HUES6 (cell line): ENCODE measurements at regions not wholly inside any gene's neighbourhood (a gene's known extent, or its start where the extent isn't known, plus 50 kb on each side); places are given as distances from the start of the nearest gene placed in this dataset.

ENCODE experiments used
- H3K27ac ChIP-seq: 2 replicates; pipeline ENCODE4 v1.7.0; 2013; ENCODE audit warnings: low read depth, mild to moderate bottlenecking, low read length, inconsistent platforms
- H3K27me3 ChIP-seq: 2 replicates; pipeline ENCODE4 v1.6.1; 2013; ENCODE audit warnings: low read length; ENCODE audit not compliant: control insufficient read depth, insufficient read depth
- H3K36me3 ChIP-seq: 2 replicates; pipeline ENCODE4 v1.6.1; 2013; ENCODE audit warnings: low read length; ENCODE audit not compliant: control insufficient read depth, insufficient read depth
- H3K4me1 ChIP-seq: 2 replicates; pipeline ENCODE4 v1.6.1; 2013; ENCODE audit warnings: low read length; ENCODE audit not compliant: control insufficient read depth, insufficient read depth
- H3K4me3 ChIP-seq: 2 replicates; pipeline ENCODE4 v1.5.1; 2013; ENCODE audit warnings: low read depth, low read length
- H3K9ac ChIP-seq: one replicate; pipeline ENCODE4 v1.6.1; 2013; ENCODE audit warnings: mild to moderate bottlenecking, low read length
- H3K9me3 ChIP-seq: 2 replicates; pipeline ENCODE4 v1.6.1; 2013; ENCODE audit warnings: low read depth, low read length; ENCODE audit not compliant: control insufficient read depth, insufficient read depth

DNA sequence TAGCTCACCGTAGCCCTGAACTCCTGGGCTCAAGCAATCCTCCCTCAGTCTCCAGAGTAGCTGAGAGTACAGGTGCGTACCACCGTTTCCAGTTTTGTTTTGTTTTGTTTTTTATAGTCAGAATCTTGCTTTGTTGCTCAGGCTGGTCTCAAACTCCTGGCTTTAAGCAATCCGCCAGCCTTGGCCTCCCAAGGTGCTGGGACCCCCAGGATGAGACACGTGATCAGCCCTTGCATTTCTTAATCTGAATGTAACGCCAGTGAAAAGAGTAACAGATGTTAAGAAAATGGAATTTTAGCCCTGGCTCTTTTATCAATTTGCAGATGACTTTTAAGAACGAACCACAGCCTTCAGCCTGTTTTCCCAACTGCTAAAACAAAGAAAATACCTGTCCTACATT lies 451.3 kb downstream of the SHQ1 start:
- H3K36me3 ChIP-seq: no peaks in the 10 kb centered on the region
- H3K27me3 ChIP-seq: no peaks in the 10 kb centered on the region
- no peak overlapping the region for H3K27ac ChIP-seq
- H3K9me3 ChIP-seq: no peaks in the 10 kb centered on the region
- H3K9ac ChIP-seq: no peak overlapping the region
- peaks cover 32% of the 10 kb centered on the region for H3K4me1 ChIP-seq
- no peak overlapping the region for H3K4me3 ChIP-seq

DNA sequence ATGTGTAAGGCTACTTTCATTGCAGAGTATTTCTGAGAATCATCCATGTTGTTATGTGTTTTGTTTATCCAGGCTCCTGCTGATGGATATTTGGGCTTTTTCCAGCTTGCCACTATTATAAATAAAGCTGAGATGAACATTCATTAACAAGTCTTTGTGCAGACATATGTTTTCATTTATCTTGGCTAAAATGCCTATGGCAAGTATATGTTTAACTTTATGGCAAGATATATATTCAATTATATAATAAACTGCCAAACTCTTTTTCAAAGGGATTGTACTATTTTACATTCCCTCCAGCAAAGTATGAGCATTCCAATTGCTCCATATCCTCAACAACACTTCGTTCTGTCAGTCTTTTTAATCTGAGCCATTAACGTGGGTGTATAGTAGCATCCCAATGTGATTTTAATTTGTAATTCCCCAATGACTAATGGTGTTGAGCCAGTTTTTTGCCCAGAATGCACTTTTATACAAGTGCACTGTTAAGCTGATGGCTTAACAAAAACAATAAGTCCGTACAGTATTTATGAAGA lies 452.4 kb downstream of the SHQ1 start:
- Histone ChIP-seq H3K27me3 (no peaks in the 10 kb centered on the region), H3K4me1 (peaks cover 37% of the 10 kb centered on the region), H3K36me3 (no peaks in the 10 kb centered on the region), H3K9ac (no peak overlapping the region), H3K4me3 (no peak overlapping the region), H3K27ac (no peak overlapping the region), H3K9me3 (no peaks in the 10 kb centered on the region)

DNA sequence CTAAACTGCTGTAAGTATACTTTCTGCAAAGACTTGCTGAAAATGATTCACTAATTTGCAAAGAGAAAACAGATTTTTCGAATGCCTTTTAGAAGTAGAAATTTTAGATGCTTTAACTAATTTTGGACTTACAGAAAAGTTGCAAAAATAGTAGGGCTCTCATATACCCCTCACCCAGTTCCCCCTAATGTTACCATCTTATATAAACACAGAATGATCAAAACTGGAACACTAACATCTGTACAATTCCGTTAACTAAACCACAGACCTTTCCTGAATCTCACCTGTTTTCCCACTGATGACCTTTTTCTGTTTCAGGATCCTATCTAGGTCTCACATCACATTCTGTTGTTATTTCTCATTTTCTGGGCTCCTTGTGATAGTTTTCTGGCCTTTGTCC lies 454.8 kb downstream of the SHQ1 start:
- H3K27me3 ChIP-seq: no peaks in the 10 kb centered on the region
- peaks cover 46% of the 10 kb centered on the region for H3K4me1 ChIP-seq
- no peak overlapping the region for H3K4me3 ChIP-seq
- H3K36me3 ChIP-seq: no peaks in the 10 kb centered on the region
- H3K9me3 ChIP-seq: no peaks in the 10 kb centered on the region
- H3K27ac ChIP-seq: no peak overlapping the region
- no peak overlapping the region for H3K9ac ChIP-seq

DNA sequence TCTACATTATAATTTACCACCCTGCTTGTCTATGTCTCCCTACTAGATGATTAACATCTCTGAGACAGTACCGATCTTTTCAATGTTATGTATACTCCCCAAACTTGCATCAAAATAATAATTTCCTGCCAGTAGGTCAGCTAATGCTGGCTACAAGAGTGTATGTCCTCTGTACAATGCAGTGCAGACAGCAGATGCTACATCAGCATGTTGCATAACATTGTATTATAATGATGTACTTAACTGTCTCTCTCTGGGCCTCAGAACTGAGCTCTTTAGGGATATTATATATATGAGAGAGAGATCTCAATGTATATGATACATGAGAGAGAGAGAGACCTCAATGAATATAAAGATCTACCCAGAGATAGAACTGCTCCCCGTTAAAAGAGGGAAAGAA lies 456.6 kb downstream of the SHQ1 start:
- Histone ChIP-seq H3K36me3 (no peaks in the 10 kb centered on the region), H3K9me3 (no peaks in the 10 kb centered on the region), H3K27ac (no peak overlapping the region), H3K27me3 (no peaks in the 10 kb centered on the region), H3K4me3 (no peak overlapping the region), H3K9ac (no peak overlapping the region), H3K4me1 (peaks cover 64% of the 10 kb centered on the region)

DNA sequence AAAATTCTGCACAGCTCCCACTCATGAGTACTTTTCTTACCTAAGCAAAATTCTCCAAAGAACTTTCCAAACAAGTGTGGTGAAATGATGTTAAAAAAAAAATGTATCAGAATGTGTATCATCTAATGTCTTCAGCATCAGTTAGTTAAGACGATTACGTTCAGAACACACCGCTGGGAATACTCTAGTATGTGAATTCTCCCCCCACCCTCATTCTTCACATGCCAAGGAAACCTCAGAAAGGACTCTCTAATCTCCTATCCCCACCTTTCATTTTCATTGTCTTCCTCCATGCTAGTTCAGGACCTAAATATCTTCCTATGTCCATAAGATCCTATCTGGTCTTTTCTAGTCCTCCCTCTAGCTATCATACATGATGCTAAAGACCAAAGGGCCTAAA lies 457.4 kb downstream of the SHQ1 start:
- H3K36me3 ChIP-seq: no peaks in the 10 kb centered on the region
- no peak overlapping the region for H3K9ac ChIP-seq
- peaks cover 72% of the 10 kb centered on the region for H3K4me1 ChIP-seq
- no peak overlapping the region for H3K27ac ChIP-seq
- no peaks in the 10 kb centered on the region for H3K9me3 ChIP-seq
- no peak overlapping the region for H3K4me3 ChIP-seq
- no peaks in the 10 kb centered on the region for H3K27me3 ChIP-seq

DNA sequence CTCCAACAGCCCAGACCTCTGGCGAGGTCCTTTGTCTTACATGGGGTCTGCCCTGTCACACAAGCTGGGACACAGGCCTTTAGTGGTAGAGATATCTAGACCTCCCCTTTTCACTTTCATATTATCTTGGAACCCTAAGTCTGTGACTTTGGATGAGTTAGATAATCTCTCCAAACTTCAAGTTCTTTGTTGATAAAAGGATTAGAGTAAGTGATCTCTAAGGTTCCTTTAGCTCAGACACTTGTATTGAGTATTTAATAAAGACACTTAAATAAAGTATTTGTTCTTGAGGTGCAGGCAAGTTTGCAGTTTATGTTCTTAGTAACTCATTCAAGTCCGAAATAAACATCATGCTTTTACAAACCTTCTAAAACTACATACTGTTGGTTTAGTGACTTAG lies 459.6 kb downstream of the SHQ1 start:
- no peak overlapping the region for H3K4me3 ChIP-seq
- H3K36me3 ChIP-seq: no peaks in the 10 kb centered on the region
- H3K4me1 ChIP-seq: peaks cover 90% of the 10 kb centered on the region
- no peaks in the 10 kb centered on the region for H3K27me3 ChIP-seq
- H3K9ac ChIP-seq: no peak overlapping the region
- H3K9me3 ChIP-seq: no peaks in the 10 kb centered on the region
- H3K27ac ChIP-seq: no peak overlapping the region

DNA sequence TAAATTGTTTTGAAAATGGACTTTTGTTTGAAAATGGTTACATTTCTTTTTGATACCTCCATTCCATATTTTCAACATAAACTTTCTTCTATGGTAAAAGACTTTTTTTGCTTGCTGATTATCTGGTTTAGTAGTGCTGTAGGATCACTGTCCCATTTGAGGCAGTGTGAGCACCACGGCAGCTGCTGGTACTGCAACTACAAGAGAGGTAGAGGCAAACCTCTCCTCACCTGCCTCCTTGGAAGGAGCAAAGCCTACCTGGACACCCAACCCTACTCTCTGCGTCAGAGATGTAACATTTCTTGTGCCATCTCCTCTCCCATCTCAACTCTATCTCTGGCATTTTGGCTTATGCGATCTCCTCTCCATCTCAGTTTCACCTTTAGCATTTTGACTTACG lies 460.1 kb downstream of the SHQ1 start:
- H3K4me1 ChIP-seq: peaks cover 92% of the 10 kb centered on the region
- H3K36me3 ChIP-seq: no peaks in the 10 kb centered on the region
- no peaks in the 10 kb centered on the region for H3K27me3 ChIP-seq
- no peak overlapping the region for H3K27ac ChIP-seq
- no peak overlapping the region for H3K9ac ChIP-seq
- no peak overlapping the region for H3K4me3 ChIP-seq
- no peaks in the 10 kb centered on the region for H3K9me3 ChIP-seq

DNA sequence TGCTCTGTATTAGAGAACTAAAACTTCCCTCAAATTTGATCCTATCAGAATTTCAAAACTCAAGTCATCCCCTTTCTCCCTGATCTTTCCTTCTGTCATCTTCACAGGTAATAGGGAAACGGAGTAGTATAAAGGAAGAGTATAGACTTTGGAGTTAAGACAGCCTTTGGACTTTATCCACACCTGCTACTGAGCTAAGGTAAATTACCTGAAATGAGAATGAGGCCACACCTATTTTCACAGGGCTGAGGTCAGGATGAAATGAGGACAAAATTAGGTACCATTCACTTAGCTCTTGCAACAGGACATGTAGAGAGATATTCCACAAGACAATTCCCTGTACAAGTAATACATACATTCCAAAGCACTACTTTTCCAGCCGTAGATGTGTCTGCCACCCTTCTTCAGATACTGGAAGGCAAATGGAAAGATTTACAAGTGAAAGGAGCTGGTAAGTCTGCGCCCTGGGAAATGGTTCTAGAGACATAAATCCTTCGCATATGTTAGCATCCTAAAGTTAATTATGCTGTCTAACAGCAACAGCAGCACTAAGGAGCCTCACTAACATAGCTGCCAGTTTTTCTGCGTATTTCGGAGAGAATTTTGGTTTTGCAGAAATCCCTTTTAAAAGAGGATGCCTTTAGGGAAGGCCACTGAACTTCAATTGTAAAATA lies 461.8 kb downstream of the SHQ1 start:
- Histone ChIP-seq H3K4me1 (peaks cover 92% of the 10 kb centered on the region), H3K27ac (no peak overlapping the region), H3K4me3 (no peak overlapping the region), H3K27me3 (no peaks in the 10 kb centered on the region), H3K36me3 (no peaks in the 10 kb centered on the region), H3K9me3 (no peaks in the 10 kb centered on the region), H3K9ac (no peak overlapping the region)

DNA sequence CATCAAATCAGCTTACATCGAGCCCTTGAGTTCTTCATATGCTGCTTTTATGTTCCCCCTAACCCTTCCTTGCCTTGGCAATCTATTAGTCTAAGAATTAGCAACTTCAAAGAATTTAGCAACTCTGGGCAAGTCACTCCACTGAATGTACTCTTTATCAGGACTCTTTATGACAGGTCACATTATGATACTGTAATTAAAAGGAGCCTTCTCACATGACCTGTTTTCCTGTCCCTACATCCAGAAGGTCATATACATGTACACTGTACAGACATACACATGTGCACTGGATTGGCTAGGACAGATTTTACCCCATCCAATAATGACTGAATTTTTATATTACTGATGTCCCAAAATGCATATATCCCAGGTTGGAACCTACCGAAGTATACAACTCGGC lies 463.1 kb downstream of the SHQ1 start:
- H3K27ac ChIP-seq: no peak overlapping the region
- no peaks in the 10 kb centered on the region for H3K36me3 ChIP-seq
- H3K27me3 ChIP-seq: no peaks in the 10 kb centered on the region
- H3K4me1 ChIP-seq: peaks cover 92% of the 10 kb centered on the region
- no peaks in the 10 kb centered on the region for H3K9me3 ChIP-seq
- H3K4me3 ChIP-seq: no peak overlapping the region
- H3K9ac ChIP-seq: no peak overlapping the region

DNA sequence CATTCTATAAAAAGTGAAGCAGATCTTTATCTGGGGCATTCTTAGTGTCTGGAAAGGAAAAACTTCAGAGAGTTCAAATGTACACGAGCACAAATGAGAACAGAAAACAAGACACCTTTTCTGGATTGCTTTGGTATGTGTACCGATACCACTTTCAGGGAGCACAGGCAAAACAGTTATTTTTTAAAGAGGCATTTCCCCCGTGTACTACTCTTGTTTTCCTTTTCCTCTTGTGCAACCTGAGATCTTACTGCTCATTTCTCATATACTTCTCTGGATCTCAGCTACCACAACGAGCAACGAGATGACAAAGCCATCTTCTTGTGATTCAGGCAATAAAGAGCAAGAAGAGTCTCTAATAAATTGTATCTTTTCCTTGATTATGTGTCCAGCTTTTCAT lies 463.6 kb downstream of the SHQ1 start:
- Histone ChIP-seq H3K27me3 (no peaks in the 10 kb centered on the region), H3K36me3 (no peaks in the 10 kb centered on the region), H3K4me1 (peaks cover 93% of the 10 kb centered on the region), H3K9me3 (no peaks in the 10 kb centered on the region), H3K9ac (no peak overlapping the region), H3K27ac (no peak overlapping the region), H3K4me3 (no peak overlapping the region)

DNA sequence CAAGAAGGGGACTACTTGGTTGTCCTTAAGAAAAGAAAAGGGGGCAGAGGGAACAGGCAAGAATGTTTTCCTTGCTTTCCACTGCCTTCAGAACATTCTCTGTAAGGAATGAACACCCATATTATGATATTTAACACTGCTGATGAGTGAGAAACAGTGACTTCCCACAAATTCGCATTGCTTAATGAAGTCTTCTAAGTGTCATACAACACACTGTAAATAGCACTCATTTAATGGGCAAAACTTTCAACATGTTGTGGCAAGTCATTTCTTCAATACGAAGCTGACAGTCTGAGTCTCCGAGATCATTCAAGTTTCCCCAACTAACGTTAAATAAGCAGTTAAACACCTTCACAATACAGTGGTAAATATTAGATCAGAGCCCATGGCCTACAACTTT lies 464.4 kb downstream of the SHQ1 start:
- Histone ChIP-seq H3K4me1 (peaks cover 94% of the 10 kb centered on the region), H3K4me3 (no peak overlapping the region), H3K9me3 (no peaks in the 10 kb centered on the region), H3K9ac (no peak overlapping the region), H3K27me3 (no peaks in the 10 kb centered on the region), H3K36me3 (peaks cover 1% of the 10 kb centered on the region), H3K27ac (no peak overlapping the region)
